OCI-LY7 (cell line): ENCODE measurements at regions not wholly inside any gene's neighbourhood (a gene's known extent, or its start where the extent isn't known, plus 50 kb on each side); places are given as distances from the start of the nearest gene placed in this dataset.

Source experiments
- BruUV-seq: library from RNA; stranded (reverse); fragments of 400-500 nt; replicated peaks from 2 replicates; lab custom pipeline; 2021; lab: Mats Ljungman, UMichigan
- CTCF ChIA-PET: fragments of 300-600 bp; sonication (Branson Sonifier 250); formaldehyde crosslinking; loops from one replicate; lab custom pipeline; 2022; ENCODE audit warnings: antibody characterized with exemption; ENCODE audit not compliant: unreplicated experiment; lab: Charles Lee
- POLR2A ChIA-PET: fragments of 300-600 bp; sonication (Branson Sonifier 250); formaldehyde crosslinking; loops from one replicate; lab custom pipeline; 2022; ENCODE audit warnings: antibody characterized with exemption; lab: Charles Lee
- DNase-seq: peaks from one replicate; pipeline ENCODE4 v3.0.0-alpha.2; 2015; ENCODE audit warnings: low spot score
- H2AFZ ChIP-seq: fragments of 200-600 bp; sonication (generic), shearing (Covaris generic); 2 replicates; pipeline ENCODE4 v1.6.1; 2014; ENCODE audit warnings: mild to moderate bottlenecking, antibody characterized with exemption, low read length, moderate library complexity
- H3K27ac ChIP-seq: fragments of 200-600 bp; sonication (generic); 2 replicates; pipeline ENCODE4 v1.5.1; 2014; ENCODE audit warnings: mixed run types, low read depth, mild to moderate bottlenecking, moderate library complexity, low read length, inconsistent platforms; ENCODE audit not compliant: poor library complexity, severe bottlenecking
- H3K36me3 ChIP-seq: fragments of 200-600 bp; sonication (generic); 2 replicates; pipeline ENCODE4 v1.6.1; 2014; ENCODE audit warnings: mild to moderate bottlenecking, antibody characterized with exemption, low read length, moderate library complexity, mixed read lengths; ENCODE audit not compliant: insufficient read depth
- H3K4me1 ChIP-seq: fragments of 200-600 bp; sonication (generic); 2 replicates; pipeline ENCODE4 v1.5.1; 2014; ENCODE audit warnings: mild to moderate bottlenecking, low read length; ENCODE audit not compliant: insufficient read depth, poor library complexity, severe bottlenecking
- H3K4me2 ChIP-seq: fragments of 200-600 bp; sonication (generic); 2 replicates; pipeline ENCODE4 v1.6.1; 2014; ENCODE audit warnings: mild to moderate bottlenecking, low read length
- H3K4me3 ChIP-seq: fragments of 200-600 bp; sonication (generic); 2 replicates; pipeline ENCODE4 v1.5.1; 2014; ENCODE audit warnings: mild to moderate bottlenecking, low read depth, low read length; ENCODE audit not compliant: poor library complexity, severe bottlenecking
- H3K79me2 ChIP-seq: fragments of 200-600 bp; sonication (generic); 2 replicates; pipeline ENCODE4 v1.6.1; 2016; ENCODE audit warnings: low read depth, mild to moderate bottlenecking, low read length, moderate library complexity, mixed read lengths; ENCODE audit not compliant: insufficient read depth
- H3K9me2 ChIP-seq: fragments of 200-600 bp; sonication (generic); 2 replicates; pipeline ENCODE4 v1.6.1; 2016; ENCODE audit warnings: mild to moderate bottlenecking, low read length, mixed read lengths; ENCODE audit not compliant: insufficient read depth
- H3K9me3 ChIP-seq: fragments of 200-600 bp; sonication (generic); 2 replicates; pipeline ENCODE4 v1.6.1; 2014; ENCODE audit warnings: mild to moderate bottlenecking, mixed run types, low read length, mixed read lengths
- H4K20me1 ChIP-seq: fragments of 200-600 bp; sonication (generic); 2 replicates; pipeline ENCODE4 v1.6.1; 2014; ENCODE audit warnings: mild to moderate bottlenecking, antibody characterized with exemption, low read length, moderate library complexity, mixed read lengths; ENCODE audit not compliant: insufficient read depth
- CTCF ChIP-seq: fragments of 200-600 bp; sonication (generic); conservative IDR thresholded peaks from 2 replicates; pipeline ENCODE4 v1.5.1; 2014; ENCODE audit warnings: mild to moderate bottlenecking, antibody characterized with exemption, low read length, moderate library complexity, mixed read lengths
- EZH2phosphoT487 ChIP-seq: fragments of 200-600 bp; sonication (generic); IDR thresholded peaks from 2 replicates; pipeline ENCODE4 v1.6.1; 2018; ENCODE audit warnings: low read depth, borderline replicate concordance, mild to moderate bottlenecking, mixed run types, antibody characterized with exemption, low read length, moderate library complexity, mixed read lengths
- intact Hi-C: fragments of 100-400 bp; cut with micrococcal nuclease; formaldehyde crosslinking; loops from one replicate; pipeline ENCODE4 v1.10.0; 2022; ENCODE audit not compliant: unreplicated experiment

- Histone ChIP-seq H3K36me3 (no peaks in the 10 kb centered on the region), H3K79me2 (no peaks in the 10 kb centered on the region), H3K4me1 (no peaks in the 10 kb centered on the region), H3K4me2 (no peak overlapping the region), H3K9me3 (no peaks in the 10 kb centered on the region), H3K27ac (no peak overlapping the region), H2AFZ (no peak overlapping the region), H3K4me3 (no peak overlapping the region), H4K20me1 (no peaks in the 10 kb centered on the region), H3K9me2 (no peaks in the 10 kb centered on the region)
- TF ChIP-seq CTCF (no peak), EZH2phosphoT487 (no peak)
- ChIA-PET CTCF (no interaction called here), POLR2A (no interaction called here)
- DNase-seq, result no peak
- intact Hi-C loops, result no loop called here
- BruUV-seq, result no TSS peak
These were observed 336.5 kb downstream of the KCNS3 start for GRCh38 chr2:18214936-18215335.

GRCh38 chr2:18213986-18214385 is 335.5 kb downstream of the KCNS3 start:
- DNase-seq, result no peak
- intact Hi-C loops, result no loop called here
- H2AFZ ChIP-seq, result no peak overlapping the region
- H3K9me2 ChIP-seq, result no peaks in the 10 kb centered on the region
- BruUV-seq, result no TSS peak
- no peak overlapping the region for H3K27ac ChIP-seq
- no peaks in the 10 kb centered on the region for H3K9me3 ChIP-seq
- no peaks in the 10 kb centered on the region for H4K20me1 ChIP-seq
- no peak overlapping the region for H3K4me3 ChIP-seq
- H3K4me1 ChIP-seq, result no peaks in the 10 kb centered on the region
- no peaks in the 10 kb centered on the region for H3K79me2 ChIP-seq
- TF ChIP-seq EZH2phosphoT487, result no peak
- no peak for TF ChIP-seq CTCF
- no peaks in the 10 kb centered on the region for H3K36me3 ChIP-seq
- H3K4me2 ChIP-seq, result no peak overlapping the region
- ChIA-PET POLR2A (no interaction called here), CTCF (no interaction called here)

GRCh38 chr2:18209934-18210639 is 331.6 kb downstream of the KCNS3 start:
- Histone ChIP-seq H3K4me3 (no peak overlapping the region), H3K9me2 (no peaks in the 10 kb centered on the region), H3K79me2 (no peaks in the 10 kb centered on the region), H2AFZ (no peak overlapping the region), H3K9me3 (no peaks in the 10 kb centered on the region), H4K20me1 (no peaks in the 10 kb centered on the region), H3K27ac (no peak overlapping the region), H3K4me2 (no peak overlapping the region), H3K4me1 (no peaks in the 10 kb centered on the region), H3K36me3 (no peaks in the 10 kb centered on the region)
- intact Hi-C loops, result no loop called here
- DNase-seq, result no peak
- TF ChIP-seq EZH2phosphoT487, result no peak
- TF ChIP-seq CTCF, result no peak
- no TSS peak for BruUV-seq
- CTCF ChIA-PET, result no interaction called here
- POLR2A ChIA-PET, result interaction anchor here (0.6 to 1.3 kb wide), 2 partner anchors 32 to 80 kb away, joined by 3 to 4 read pairs; no protein-coding TSS in a partner anchor
